ENCODE measurements at regions not wholly inside any gene's neighbourhood (a gene's known extent, or its start where the extent isn't known, plus 50 kb on each side); places are given as distances from the start of the nearest gene placed in this dataset.

DNA sequence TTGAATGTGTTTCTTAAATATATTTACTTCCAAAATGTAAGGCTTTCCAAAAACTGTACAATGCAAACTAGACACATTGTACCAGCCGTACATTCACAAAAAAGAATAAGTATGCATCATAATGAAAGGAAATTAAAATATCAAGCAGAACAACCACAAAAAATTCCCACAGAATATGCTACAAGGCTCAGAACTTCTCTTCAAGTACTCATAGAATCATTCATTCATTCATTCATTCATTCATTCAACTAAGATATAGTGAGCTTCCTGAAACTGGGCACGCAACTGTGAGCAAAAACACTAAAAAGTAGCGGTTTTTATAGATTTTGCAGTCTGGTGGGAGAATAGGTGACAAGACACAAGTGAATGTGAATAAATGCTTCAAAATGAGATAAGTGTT, 690.1 kb downstream of the KCNA4 start:
- DNase-seq (ENCODE audit: low spot score in 2 of 2) (no peak), ATAC-seq (replicated peaks; ENCODE audit: extremely low read depth, poor library complexity, severe bottlenecking) (no peak)
- H3K4me1 Mint-ChIP-seq, result no peaks in the 10 kb centered on the region
- no peak overlapping the region for H3K27ac Mint-ChIP-seq (ENCODE audit: low read depth)
- no peaks in the 10 kb centered on the region for H3K27me3 Mint-ChIP-seq
- H3K36me3 Mint-ChIP-seq (ENCODE audit: insufficient read depth), result no peaks in the 10 kb centered on the region
- H3K4me3 Mint-ChIP-seq, result no peak overlapping the region
- peaks cover 11% of the 10 kb centered on the region for H3K9me3 Mint-ChIP-seq

DNA sequence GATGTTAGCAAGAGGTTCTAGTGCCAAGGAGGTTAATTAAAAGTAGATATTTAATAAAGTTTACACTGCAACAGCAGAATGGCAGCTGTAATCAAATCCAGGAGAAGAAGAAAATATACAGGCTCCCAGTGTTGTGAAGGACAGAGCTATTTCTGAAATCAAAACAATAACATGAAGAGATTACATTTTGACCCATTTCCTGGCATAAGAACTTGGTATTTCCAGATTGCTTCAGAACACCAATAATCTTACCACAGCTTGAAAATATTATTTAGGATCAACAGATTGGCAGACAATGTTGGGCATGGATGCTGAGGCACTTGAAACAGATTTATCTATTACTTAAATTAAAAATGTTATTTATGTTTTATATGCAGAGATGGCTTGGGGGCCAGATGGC, 692.5 kb downstream of the KCNA4 start:
- ATAC-seq (replicated peaks; ENCODE audit: extremely low read depth, poor library complexity, severe bottlenecking) (no peak), DNase-seq (ENCODE audit: low spot score in 2 of 2) (no peak)
- H3K4me1 Mint-ChIP-seq, result no peaks in the 10 kb centered on the region
- H3K27me3 Mint-ChIP-seq, result no peaks in the 10 kb centered on the region
- H3K36me3 Mint-ChIP-seq (ENCODE audit: insufficient read depth), result peaks cover under 1% of the 10 kb centered on the region
- H3K9me3 Mint-ChIP-seq, result peaks cover 17% of the 10 kb centered on the region
- no peak overlapping the region for H3K27ac Mint-ChIP-seq (ENCODE audit: low read depth)
- H3K4me3 Mint-ChIP-seq, result no peak overlapping the region

DNA sequence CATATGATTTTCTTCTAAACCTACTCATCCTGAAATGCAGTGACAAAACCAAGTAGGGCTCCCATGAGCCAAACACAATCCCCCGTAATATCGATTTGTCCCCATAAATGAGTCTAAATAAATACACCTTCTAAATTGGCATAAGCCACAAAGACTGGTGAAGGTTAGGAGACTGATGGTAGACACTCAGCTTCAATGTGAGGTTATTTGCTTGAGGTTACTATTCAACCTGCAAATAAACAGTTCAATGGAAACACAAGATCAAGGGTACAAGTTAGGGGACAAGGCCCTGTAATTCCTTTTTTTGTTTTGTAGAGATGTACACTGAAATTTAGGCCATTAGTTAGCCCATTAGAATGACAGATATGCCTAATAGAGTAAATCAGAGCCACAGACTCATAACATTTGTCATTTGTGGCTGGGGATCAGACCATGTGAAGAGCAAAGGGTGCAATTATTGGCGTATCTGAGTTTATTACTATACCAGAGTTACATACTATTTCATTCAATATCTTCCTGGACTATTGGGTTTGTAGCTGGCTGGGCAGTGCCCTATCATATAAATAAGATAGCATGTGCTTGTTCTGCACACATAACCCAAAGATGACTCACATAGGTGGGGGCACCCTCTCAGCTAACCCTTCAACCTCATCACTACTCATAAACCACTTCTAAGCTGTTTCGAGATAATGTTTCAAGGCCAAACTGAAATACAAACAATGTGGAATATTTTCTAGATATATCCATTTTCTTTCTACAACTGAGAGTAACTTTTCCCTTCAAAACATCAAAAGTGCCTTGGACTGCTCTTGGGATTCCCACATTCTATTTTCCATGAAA, 695.3 kb downstream of the KCNA4 start:
- no peak overlapping the region for H3K4me3 Mint-ChIP-seq
- DNase-seq (ENCODE audit: low spot score in 2 of 2) (no peak), ATAC-seq (replicated peaks; ENCODE audit: extremely low read depth, poor library complexity, severe bottlenecking) (no peak)
- H3K27me3 Mint-ChIP-seq, result no peaks in the 10 kb centered on the region
- no peak overlapping the region for H3K27ac Mint-ChIP-seq (ENCODE audit: low read depth)
- H3K9me3 Mint-ChIP-seq, result peaks cover 17% of the 10 kb centered on the region
- H3K4me1 Mint-ChIP-seq, result no peaks in the 10 kb centered on the region
- H3K36me3 Mint-ChIP-seq (ENCODE audit: insufficient read depth), result peaks cover 2% of the 10 kb centered on the region

DNA sequence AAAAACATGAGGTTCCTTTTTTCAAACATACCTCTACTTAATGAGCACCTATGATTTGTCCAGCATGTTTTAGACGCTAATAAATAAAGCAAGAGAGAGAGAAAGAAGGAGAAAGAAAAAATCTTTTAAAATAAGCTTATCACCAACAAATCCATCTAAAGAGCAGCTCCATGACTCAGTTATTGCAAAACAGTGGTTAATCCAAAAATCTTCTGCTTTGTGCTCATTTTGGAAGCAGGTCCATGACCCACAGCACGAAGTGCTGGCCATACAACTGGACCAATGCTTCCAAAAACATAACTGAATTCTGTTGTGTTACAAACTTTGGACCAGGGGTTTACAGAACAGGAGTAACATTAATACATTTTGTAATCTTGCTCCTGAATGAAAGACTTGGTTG, 696.6 kb downstream of the KCNA4 start:
- Mint-ChIP-seq H3K4me1 (no peaks in the 10 kb centered on the region), H3K36me3 (ENCODE audit: insufficient read depth) (peaks cover 2% of the 10 kb centered on the region), H3K4me3 (no peak overlapping the region), H3K27ac (ENCODE audit: low read depth) (no peak overlapping the region), H3K9me3 (peaks cover 17% of the 10 kb centered on the region), H3K27me3 (no peaks in the 10 kb centered on the region)
- ATAC-seq (replicated peaks; ENCODE audit: extremely low read depth, poor library complexity, severe bottlenecking), result no peak
- no peak for DNase-seq (ENCODE audit: low spot score in 2 of 2)

DNA sequence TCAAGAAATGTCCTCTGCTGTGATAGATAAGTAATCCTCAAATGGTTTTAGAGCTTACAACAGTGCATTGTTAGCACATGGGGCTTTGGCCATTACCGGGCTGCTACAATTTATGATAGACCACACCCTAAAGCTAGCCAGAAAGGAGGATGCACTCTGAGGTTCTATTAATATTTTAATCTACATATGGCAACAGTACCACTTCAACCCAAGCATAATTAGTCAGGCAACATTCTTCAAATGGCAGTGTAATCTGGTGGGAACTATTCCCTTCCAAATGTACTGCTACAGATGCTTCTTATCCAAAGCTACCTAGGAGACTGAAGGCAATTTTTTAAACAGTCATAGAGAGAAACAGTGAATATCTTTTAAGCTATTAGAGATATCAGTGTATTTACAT, 697.6 kb downstream of the KCNA4 start:
- Mint-ChIP-seq H3K27ac (ENCODE audit: low read depth) (no peak overlapping the region), H3K4me1 (no peaks in the 10 kb centered on the region), H3K4me3 (no peak overlapping the region), H3K27me3 (no peaks in the 10 kb centered on the region), H3K9me3 (peaks cover 17% of the 10 kb centered on the region), H3K36me3 (ENCODE audit: insufficient read depth) (peaks cover 2% of the 10 kb centered on the region)
- DNase-seq (ENCODE audit: low spot score in 2 of 2) (no peak), ATAC-seq (replicated peaks; ENCODE audit: extremely low read depth, poor library complexity, severe bottlenecking) (no peak)

DNA sequence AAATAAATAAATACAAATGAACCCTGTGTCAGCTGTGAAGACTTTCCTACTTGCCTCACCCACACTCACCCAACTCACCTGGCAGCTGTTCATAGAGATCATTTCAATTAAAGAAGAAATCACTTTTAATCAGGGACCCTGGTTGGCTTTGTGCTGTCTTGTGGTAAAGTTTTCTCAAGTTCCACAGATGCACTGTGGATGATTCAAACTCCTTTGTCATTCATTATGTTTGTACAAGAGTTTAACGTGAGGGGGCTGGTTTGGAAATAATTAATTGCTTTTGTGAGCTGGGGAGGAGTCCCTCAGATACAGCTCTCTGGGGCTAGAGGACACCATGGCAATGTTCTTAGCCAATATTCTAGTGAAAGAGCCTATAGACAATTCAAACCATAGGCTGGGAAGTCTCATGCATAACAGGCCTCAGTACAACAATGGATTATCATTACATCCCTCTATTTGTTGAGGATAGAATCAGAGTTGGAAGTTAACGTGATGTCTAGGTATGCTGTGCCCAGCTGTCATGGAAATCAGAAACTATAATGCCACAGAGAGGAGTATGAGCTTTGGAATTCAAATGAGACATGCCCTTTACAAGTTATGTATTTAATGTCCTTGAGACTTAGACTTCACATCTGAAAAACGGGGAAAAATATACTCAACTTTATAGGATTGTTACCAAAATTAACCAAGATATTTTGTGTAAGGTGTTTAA, 698.5 kb downstream of the KCNA4 start:
- Mint-ChIP-seq H3K9me3 (peaks cover 16% of the 10 kb centered on the region), H3K36me3 (ENCODE audit: insufficient read depth) (peaks cover 2% of the 10 kb centered on the region), H3K4me3 (no peak overlapping the region), H3K27ac (ENCODE audit: low read depth) (no peak overlapping the region), H3K4me1 (no peaks in the 10 kb centered on the region), H3K27me3 (no peaks in the 10 kb centered on the region)
- ATAC-seq (replicated peaks; ENCODE audit: extremely low read depth, poor library complexity, severe bottlenecking), result no peak
- DNase-seq (ENCODE audit: low spot score in 2 of 2), result no peak

DNA sequence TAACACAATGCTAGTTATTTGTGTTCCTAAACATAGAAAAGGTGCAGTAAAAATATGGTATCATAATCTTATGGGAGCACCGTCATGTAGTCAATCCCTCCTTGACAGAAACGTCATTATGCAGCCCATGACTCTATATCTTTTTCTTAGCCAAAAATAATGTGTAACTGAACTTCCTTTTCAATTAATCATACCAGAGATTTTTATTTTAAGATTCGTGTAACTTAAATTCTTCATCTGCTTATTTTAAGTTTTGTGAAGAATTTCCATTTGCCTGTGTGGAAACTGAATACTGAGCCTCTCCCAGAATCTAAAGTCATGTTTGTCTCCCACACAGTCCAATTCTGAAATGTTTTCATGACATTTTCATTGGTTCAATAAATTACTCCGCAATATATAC, 699.1 kb downstream of the KCNA4 start:
- no peaks in the 10 kb centered on the region for H3K27me3 Mint-ChIP-seq
- no peak for ATAC-seq (replicated peaks; ENCODE audit: extremely low read depth, poor library complexity, severe bottlenecking)
- DNase-seq (ENCODE audit: low spot score in 2 of 2), result no peak
- H3K4me3 Mint-ChIP-seq, result no peak overlapping the region
- peaks cover 2% of the 10 kb centered on the region for H3K36me3 Mint-ChIP-seq (ENCODE audit: insufficient read depth)
- peaks cover 12% of the 10 kb centered on the region for H3K9me3 Mint-ChIP-seq
- H3K4me1 Mint-ChIP-seq, result no peaks in the 10 kb centered on the region
- no peak overlapping the region for H3K27ac Mint-ChIP-seq (ENCODE audit: low read depth)

DNA sequence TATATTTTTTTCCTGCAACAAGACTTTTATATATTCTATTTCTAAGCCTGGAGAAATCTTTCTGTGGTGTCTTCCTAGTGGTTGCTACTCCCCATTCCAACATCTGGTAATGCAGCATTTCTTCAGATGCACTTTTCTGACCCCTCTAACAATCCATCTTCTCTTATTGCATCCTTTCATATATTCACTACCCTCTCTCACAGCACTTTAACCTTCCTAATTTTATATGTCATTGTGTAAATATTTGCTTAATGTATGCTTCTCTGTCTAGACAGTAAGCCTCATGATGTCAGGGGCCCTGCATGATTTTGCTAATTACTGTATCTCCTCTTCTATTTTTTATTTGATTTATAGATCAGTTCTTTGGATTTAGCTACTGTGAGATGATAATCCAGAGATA, 701.6 kb downstream of the KCNA4 start:
- H3K4me3 Mint-ChIP-seq, result no peak overlapping the region
- no peak overlapping the region for H3K27ac Mint-ChIP-seq (ENCODE audit: low read depth)
- ATAC-seq (replicated peaks; ENCODE audit: extremely low read depth, poor library complexity, severe bottlenecking), result no peak
- H3K9me3 Mint-ChIP-seq, result peaks cover 17% of the 10 kb centered on the region
- no peaks in the 10 kb centered on the region for H3K27me3 Mint-ChIP-seq
- no peak for DNase-seq (ENCODE audit: low spot score in 2 of 2)
- H3K36me3 Mint-ChIP-seq (ENCODE audit: insufficient read depth), result peaks cover 2% of the 10 kb centered on the region
- H3K4me1 Mint-ChIP-seq, result no peaks in the 10 kb centered on the region

DNA sequence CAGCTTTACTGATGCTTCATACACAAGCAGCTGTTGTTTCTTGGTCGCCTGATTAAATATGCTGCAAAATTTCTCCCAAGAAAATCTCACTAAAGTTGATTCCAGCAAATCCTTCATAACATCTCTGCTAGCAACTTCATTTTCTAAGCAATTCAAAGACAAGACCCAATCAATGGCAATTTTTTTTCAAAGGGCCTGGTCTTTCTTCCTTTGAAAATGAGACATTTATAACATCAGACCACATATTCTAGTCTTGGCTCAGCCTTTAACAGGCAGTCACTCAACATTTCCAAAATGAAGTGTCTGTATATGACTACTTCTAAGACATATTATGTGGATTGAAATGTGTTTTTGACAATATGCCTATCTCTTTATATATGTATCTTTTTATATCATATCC, 702.6 kb downstream of the KCNA4 start:
- H3K27me3 Mint-ChIP-seq, result no peaks in the 10 kb centered on the region
- H3K36me3 Mint-ChIP-seq (ENCODE audit: insufficient read depth), result peaks cover under 1% of the 10 kb centered on the region
- ATAC-seq (replicated peaks; ENCODE audit: extremely low read depth, poor library complexity, severe bottlenecking) (no peak), DNase-seq (ENCODE audit: low spot score in 2 of 2) (no peak)
- H3K9me3 Mint-ChIP-seq, result peaks cover 11% of the 10 kb centered on the region
- H3K4me1 Mint-ChIP-seq, result no peaks in the 10 kb centered on the region
- H3K4me3 Mint-ChIP-seq, result no peak overlapping the region
- no peak overlapping the region for H3K27ac Mint-ChIP-seq (ENCODE audit: low read depth)

DNA sequence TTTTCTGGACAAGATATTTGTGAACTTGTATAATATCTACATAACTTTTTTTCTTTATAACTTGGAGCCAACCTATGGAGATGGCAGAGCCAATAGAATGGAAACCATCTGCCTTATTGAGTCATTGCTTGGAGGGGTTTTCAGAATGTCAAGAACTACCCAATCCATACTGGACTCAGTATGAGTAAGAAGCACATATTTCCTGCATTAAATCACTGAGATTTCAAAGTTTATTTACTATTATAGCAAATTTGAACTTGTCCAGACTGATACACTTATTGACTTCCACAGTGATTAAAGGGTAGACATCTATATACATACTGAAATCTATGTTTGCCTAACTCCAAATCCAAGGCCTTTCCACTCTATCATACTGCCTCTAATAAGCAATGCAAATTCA, 704.0 kb downstream of the KCNA4 start:
- Mint-ChIP-seq H3K36me3 (ENCODE audit: insufficient read depth) (no peaks in the 10 kb centered on the region), H3K4me1 (no peaks in the 10 kb centered on the region), H3K27me3 (no peaks in the 10 kb centered on the region), H3K27ac (ENCODE audit: low read depth) (no peak overlapping the region), H3K4me3 (no peak overlapping the region), H3K9me3 (peaks cover 10% of the 10 kb centered on the region)
- ATAC-seq (replicated peaks; ENCODE audit: extremely low read depth, poor library complexity, severe bottlenecking) (no peak), DNase-seq (ENCODE audit: low spot score in 2 of 2) (no peak)

DNA sequence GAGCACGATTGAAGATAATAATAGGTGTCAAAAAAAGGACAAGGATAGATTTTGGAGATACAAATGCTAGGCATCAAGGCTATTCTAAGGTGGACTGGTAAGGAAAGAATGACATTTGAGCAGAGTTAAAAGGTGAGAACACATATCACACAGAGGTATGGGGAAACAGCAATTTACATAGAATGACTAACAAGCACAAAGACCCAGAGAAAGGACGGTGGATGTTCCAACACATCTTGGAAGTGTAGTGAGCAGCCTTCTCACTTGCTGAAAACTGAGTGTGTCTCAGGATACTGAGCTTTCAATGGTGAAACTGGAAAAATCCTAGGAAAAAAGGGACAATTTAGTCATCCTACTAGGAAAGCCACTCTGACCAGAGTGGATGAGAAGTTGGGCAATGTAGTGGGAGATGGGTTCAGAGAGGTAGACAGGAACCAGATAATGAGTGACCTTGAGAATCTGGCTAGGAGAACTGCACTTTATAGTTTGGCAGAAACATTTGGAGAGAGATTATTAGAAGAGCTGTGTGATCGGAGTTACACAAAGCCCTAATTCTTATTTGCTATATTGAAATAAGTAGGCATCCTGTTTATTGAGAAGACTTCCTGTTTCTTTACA, 706.0 kb downstream of the KCNA4 start:
- Mint-ChIP-seq H3K4me3 (no peak overlapping the region), H3K36me3 (ENCODE audit: insufficient read depth) (no peaks in the 10 kb centered on the region), H3K27me3 (no peaks in the 10 kb centered on the region), H3K4me1 (no peaks in the 10 kb centered on the region), H3K27ac (ENCODE audit: low read depth) (no peak overlapping the region), H3K9me3 (peaks cover 11% of the 10 kb centered on the region)
- no peak for DNase-seq (ENCODE audit: low spot score in 2 of 2)
- ATAC-seq (replicated peaks; ENCODE audit: extremely low read depth, poor library complexity, severe bottlenecking), result no peak

DNA sequence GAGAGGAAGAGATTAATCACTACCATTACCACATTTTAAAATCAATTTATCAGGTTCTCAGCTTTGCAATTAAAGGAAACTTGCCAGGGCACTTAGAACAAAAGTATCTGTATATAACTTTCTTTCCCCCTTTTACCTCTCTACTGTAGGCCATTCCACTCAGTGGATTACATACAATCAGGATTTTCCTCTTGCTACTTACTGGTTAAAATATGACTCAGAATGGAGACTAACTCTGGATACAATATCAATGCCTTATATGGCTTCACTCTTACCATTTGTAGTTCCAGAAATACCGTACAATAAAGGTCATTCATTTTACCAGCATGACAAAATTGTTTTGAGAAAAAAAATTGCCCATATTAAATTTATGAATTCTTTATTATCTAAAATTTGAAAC, 706.8 kb downstream of the KCNA4 start:
- DNase-seq (ENCODE audit: low spot score in 2 of 2) (no peak), ATAC-seq (replicated peaks; ENCODE audit: extremely low read depth, poor library complexity, severe bottlenecking) (no peak)
- no peaks in the 10 kb centered on the region for H3K4me1 Mint-ChIP-seq
- no peaks in the 10 kb centered on the region for H3K36me3 Mint-ChIP-seq (ENCODE audit: insufficient read depth)
- H3K27me3 Mint-ChIP-seq, result no peaks in the 10 kb centered on the region
- no peak overlapping the region for H3K27ac Mint-ChIP-seq (ENCODE audit: low read depth)
- H3K4me3 Mint-ChIP-seq, result no peak overlapping the region
- peaks cover 11% of the 10 kb centered on the region for H3K9me3 Mint-ChIP-seq

DNA sequence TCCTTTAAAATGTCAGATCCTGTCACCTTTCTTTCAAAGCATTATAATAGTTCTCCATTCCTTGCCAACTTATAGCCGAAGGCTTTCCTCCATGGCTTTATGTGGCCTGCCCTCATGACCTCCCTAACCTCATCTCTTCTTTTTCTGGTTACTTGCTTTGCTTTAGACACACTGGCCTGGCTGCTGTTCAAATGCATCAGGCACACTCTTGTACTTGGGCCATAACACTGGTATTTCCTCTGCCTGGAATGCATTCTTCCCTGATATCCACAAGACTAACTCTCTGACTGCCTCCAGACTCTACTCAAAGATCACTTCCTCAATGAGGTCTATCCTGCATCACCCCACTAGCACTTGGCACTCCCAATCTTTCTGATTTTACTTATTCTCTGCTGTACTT, 710.3 kb downstream of the KCNA4 start:
- ATAC-seq (replicated peaks; ENCODE audit: extremely low read depth, poor library complexity, severe bottlenecking), result no peak
- Mint-ChIP-seq H3K9me3 (peaks cover 17% of the 10 kb centered on the region), H3K36me3 (ENCODE audit: insufficient read depth) (no peaks in the 10 kb centered on the region)

More for the DNA sequence above, 710.3 kb downstream of the KCNA4 start:
- no peak for DNase-seq (ENCODE audit: low spot score in 2 of 2)
- Mint-ChIP-seq H3K4me3 (no peak overlapping the region), H3K27ac (ENCODE audit: low read depth) (no peak overlapping the region), H3K27me3 (no peaks in the 10 kb centered on the region), H3K4me1 (no peaks in the 10 kb centered on the region)

All from central memory CD8-positive, alpha-beta T cell (primary cell).